Tibial nerve (tissue), 4 donors: ENCODE measurements at regions not wholly inside any gene's neighbourhood (a gene's known extent, or its start where the extent isn't known, plus 50 kb on each side); places are given as distances from the start of the nearest gene placed in this dataset.

Experiments
- EP300 ChIP-seq, 2 donors: sonication (generic); formaldehyde crosslinking; IDR thresholded peaks; one replicate each; pipeline ENCODE4 v1.6.1; 2017; ENCODE audit warnings: antibody characterized with exemption in 2 of 2, mild to moderate bottlenecking in 1 of 2
- POLR2A ChIP-seq, 2 donors: fragments of 450-650 bp; IDR thresholded peaks; one replicate each; pipeline ENCODE4 v1.6.1; 2017; ENCODE audit warnings: antibody characterized with exemption in 2 of 2, mild to moderate bottlenecking in 2 of 2, moderate library complexity in 2 of 2
- TF ChIP-seq, protein P1 (sequence below), 5 experiments: fragments of 200-600 bp in 3 of 5; fragments of 450-650 bp in 2 of 5; sonication (generic) in 3 of 5; IDR thresholded peaks; one replicate each; pipeline ENCODE4 v1.5.1; 2016 to 2019; ENCODE audit warnings: antibody characterized with exemption in 5 of 5, mild to moderate bottlenecking in 3 of 5, moderate library complexity in 2 of 5

DNA sequence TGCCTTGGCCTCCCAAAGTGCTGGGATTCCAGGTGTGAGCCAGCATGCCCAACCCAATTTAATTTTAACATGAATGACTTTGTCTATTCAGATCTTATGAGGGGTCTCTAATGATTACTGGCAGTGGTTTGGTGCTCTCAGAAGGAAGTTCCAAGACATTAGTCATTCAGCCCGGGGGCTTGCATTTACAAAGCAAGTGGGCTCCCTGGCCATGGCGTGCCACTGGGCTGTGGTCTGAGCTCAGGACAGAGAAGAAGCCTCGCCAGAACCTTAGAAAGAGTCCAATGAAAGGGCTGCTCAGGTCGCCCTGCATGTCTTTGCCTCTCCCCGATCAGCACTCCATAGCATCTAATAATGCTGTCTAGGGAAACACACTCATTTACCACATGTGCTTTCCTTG lies 182.6 kb upstream of the CHAC2 start:
- TF ChIP-seq, protein P1, sequence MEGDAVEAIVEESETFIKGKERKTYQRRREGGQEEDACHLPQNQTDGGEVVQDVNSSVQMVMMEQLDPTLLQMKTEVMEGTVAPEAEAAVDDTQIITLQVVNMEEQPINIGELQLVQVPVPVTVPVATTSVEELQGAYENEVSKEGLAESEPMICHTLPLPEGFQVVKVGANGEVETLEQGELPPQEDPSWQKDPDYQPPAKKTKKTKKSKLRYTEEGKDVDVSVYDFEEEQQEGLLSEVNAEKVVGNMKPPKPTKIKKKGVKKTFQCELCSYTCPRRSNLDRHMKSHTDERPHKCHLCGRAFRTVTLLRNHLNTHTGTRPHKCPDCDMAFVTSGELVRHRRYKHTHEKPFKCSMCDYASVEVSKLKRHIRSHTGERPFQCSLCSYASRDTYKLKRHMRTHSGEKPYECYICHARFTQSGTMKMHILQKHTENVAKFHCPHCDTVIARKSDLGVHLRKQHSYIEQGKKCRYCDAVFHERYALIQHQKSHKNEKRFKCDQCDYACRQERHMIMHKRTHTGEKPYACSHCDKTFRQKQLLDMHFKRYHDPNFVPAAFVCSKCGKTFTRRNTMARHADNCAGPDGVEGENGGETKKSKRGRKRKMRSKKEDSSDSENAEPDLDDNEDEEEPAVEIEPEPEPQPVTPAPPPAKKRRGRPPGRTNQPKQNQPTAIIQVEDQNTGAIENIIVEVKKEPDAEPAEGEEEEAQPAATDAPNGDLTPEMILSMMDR (IDR thresholded peaks at IDR 0.05): no peak
- TF ChIP-seq POLR2A (IDR thresholded peaks at IDR 0.05): no peak
- TF ChIP-seq EP300 (IDR thresholded peaks at IDR 0.05): no peak
